Heart right ventricle (tissue), 16 donors: ENCODE measurements at regions not wholly inside any gene's neighbourhood (a gene's known extent, or its start where the extent isn't known, plus 50 kb on each side); places are given as distances from the start of the nearest gene placed in this dataset.

Source experiments
- ATAC-seq, 8 donors: fragments of 200-7000 bp; cut with Tn5 transposase; one replicate each; pipeline ENCODE4 v1.9.1; 2020; ENCODE audit warnings: mild to moderate bottlenecking in 8 of 8, moderate library complexity in 8 of 8, moderate number of reproducible peaks in 1 of 8
- DNase-seq, 2 donors: peaks; one replicate each; pipeline ENCODE4 v3.0.0-alpha.2; 2020
- H3K27ac ChIP-seq, 10 donors: fragments of 200-600 bp; sonication (generic) in 2 of 10; one replicate each; pipeline versions ENCODE4 v1.5.0 to v1.8.0; 2020 to 2022; ENCODE audit warnings: mild to moderate bottlenecking in 3 of 10
- H3K27me3 ChIP-seq, 7 donors: fragments of 200-600 bp; one replicate each; pipeline ENCODE4 v1.8.0; 2021 to 2022; ENCODE audit warnings: mild to moderate bottlenecking in 2 of 7
- H3K36me3 ChIP-seq, 9 donors: fragments of 200-600 bp; sonication (generic) in 1 of 9; one replicate each; pipeline versions ENCODE4 v1.5.0 to v1.8.0; 2020 to 2022; ENCODE audit warnings: mild to moderate bottlenecking in 2 of 9
- H3K4me1 ChIP-seq, 9 donors: fragments of 200-600 bp; sonication (generic) in 1 of 9; one replicate each; pipeline versions ENCODE4 v1.5.0 to v1.8.0; 2020 to 2022; ENCODE audit warnings: mild to moderate bottlenecking in 4 of 9
- H3K4me3 ChIP-seq, 10 donors: fragments of 200-600 bp; sonication (generic) in 2 of 10; one replicate each; pipeline versions ENCODE4 v1.5.0 to v1.8.0; 2020 to 2022; ENCODE audit warnings: mild to moderate bottlenecking in 7 of 10, moderate library complexity in 2 of 10
- H3K9me3 ChIP-seq, 11 donors: fragments of 200-600 bp in 10 of 11; sonication (generic) in 2 of 11; one replicate each; pipeline versions ENCODE4 v1.5.0 to v1.8.0; 2013 to 2022; ENCODE audit warnings: mild to moderate bottlenecking in 2 of 11, control low read depth in 1 of 11, moderate library complexity in 1 of 11
- WGBS, 2 donors: extraction: QIAGEN DNeasy Blood & Tissue Kit; methylation state at CpG; one replicate each; pipeline ENCODE4 v1.1.7; 2013; ENCODE audit warnings: inconsistent platforms in 1 of 2; 5-methylcytosine and 5-hydroxymethylcytosine counted together
- intact Hi-C, 10 donors: fragments of 100-400 bp; cut with DNase I; formaldehyde crosslinking; loops; one replicate each; pipeline versions ENCODE4 v1.11.1 to v1.14.2; 2022
- TF ChIP-seq, protein P1 (sequence below), 9 donors: fragments of 200-600 bp; sonication (generic) in 2 of 9; IDR thresholded peaks; one replicate each; pipeline versions ENCODE4 v1.5.0 to v1.8.0; 2021 to 2022; ENCODE audit warnings: antibody characterized with exemption in 9 of 9, mild to moderate bottlenecking in 5 of 9, moderate library complexity in 1 of 9
- donor health status: Arrhythmogenic right ventricular cardiomyopathy.
- donor health status: ischemic (EF 13 %, LVEDD 7.1; RV severe dilation, severe dysfunction).
- donor health status: healthy with polysubstance abuse.
- donor health status: DM: no; HTN: yes; CAD: no.
- donor health status: DM: no; HTN: no; CAD: no.
- donor health status: ischemic (EF 25% LVEDD 6.9; RV normal size, moderate dysfunction).
- donor health status: ischemic (EF 25% LVEDD 5.7; RV mildly dilated, moderate dysfunction).
- donor health status: healthy.
- donor health status: DM: yes; HTN: yes; CAD: no.
- donor health status: Ischemic cardiomyopathy.
- donor health status: ischemic (EF 35%, LVEDD 5.7; RV mildly dilated, moderate dysfunction).
- donor health status: nonischemic (EF 11% LVEDD 7.7; RV severe dilation, severe dysfunction).
- donor health status: DM: yes; HTN: yes; CAD: no.
- donor health status: PGD.
- donor health status: ischemic (EF 29% LVEDD 5.4; RV normal size, mild dysfunction).
- donor health status: nonischemic (EF 23%, LVEDD 6.1; RV moderate dilation, normal function).

GRCh38 chr6:22008248-22008836, 288.5 kb downstream of the PRL start:
- DNase-seq (no peak), ATAC-seq (no peak)
- Histone ChIP-seq H3K4me1 (no peaks in the 10 kb centered on the region), H3K4me3 (no peak overlapping the region), H3K9me3 (peaks cover 0 to 5% (median 0%) of the 10 kb centered on the region in 11 donors), H3K36me3 (no peaks in the 10 kb centered on the region), H3K27me3 (no peaks in the 10 kb centered on the region), H3K27ac (no peak overlapping the region)
- WGBS, 2 donors, result 86 to 87% methylated on average over 3 of the region's 3 CpGs
- intact Hi-C loops, result loop anchor here in 1 of 10 donors (10.0 kb wide), 1 partner anchor 56 kb away; no protein-coding TSS in a partner anchor
- TF ChIP-seq, protein P1, sequence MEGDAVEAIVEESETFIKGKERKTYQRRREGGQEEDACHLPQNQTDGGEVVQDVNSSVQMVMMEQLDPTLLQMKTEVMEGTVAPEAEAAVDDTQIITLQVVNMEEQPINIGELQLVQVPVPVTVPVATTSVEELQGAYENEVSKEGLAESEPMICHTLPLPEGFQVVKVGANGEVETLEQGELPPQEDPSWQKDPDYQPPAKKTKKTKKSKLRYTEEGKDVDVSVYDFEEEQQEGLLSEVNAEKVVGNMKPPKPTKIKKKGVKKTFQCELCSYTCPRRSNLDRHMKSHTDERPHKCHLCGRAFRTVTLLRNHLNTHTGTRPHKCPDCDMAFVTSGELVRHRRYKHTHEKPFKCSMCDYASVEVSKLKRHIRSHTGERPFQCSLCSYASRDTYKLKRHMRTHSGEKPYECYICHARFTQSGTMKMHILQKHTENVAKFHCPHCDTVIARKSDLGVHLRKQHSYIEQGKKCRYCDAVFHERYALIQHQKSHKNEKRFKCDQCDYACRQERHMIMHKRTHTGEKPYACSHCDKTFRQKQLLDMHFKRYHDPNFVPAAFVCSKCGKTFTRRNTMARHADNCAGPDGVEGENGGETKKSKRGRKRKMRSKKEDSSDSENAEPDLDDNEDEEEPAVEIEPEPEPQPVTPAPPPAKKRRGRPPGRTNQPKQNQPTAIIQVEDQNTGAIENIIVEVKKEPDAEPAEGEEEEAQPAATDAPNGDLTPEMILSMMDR (IDR thresholded peaks at IDR 0.05), result no peak

DNA sequence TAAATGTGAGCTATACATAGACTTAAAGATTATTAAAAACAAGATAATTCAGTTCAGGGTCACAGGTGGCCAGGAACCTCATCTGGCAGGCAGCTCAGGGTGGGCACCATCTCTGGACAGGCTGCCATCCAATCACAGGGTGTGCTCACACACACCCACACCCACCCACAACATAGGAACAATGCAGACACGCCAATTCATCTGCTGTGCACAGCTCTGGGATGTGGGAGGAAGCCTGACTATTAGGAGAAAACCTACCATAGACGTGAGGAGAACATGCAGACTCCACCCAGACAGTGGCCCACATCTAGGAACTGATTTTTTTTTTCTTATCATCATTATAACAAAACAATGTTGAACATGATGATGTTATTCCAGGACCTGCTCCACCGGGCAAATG, 286.7 kb downstream of the PRL start:
- no peaks in the 10 kb centered on the region for H3K36me3 ChIP-seq
- no peaks in the 10 kb centered on the region for H3K27me3 ChIP-seq
- H3K27ac ChIP-seq, result no peak overlapping the region
- intact Hi-C loops, result no loop called here
- ATAC-seq (no peak), DNase-seq (no peak)
- TF ChIP-seq, protein P1 (IDR thresholded peaks at IDR 0.05), result no peak
- H3K9me3 ChIP-seq, result peaks cover 0 to 5% (median 0%) of the 10 kb centered on the region in 11 donors
- H3K4me3 ChIP-seq, result no peak overlapping the region
- WGBS, 2 donors, result 67 to 78% methylated on average over 3 of the region's 3 CpGs
- H3K4me1 ChIP-seq, result no peaks in the 10 kb centered on the region

- DNase-seq, result no peak
- intact Hi-C loops, result no loop called here
Observed at GRCh38 chr6:22015216-22015615, 281.6 kb downstream of the PRL start.

GRCh38 chr6:22015944-22016343, 280.9 kb downstream of the PRL start:
- TF ChIP-seq, protein P1 (IDR thresholded peaks at IDR 0.05), result no peak
- DNase-seq (no peak), ATAC-seq (no peak)
- intact Hi-C loops, result no loop called here
- peaks cover 0 to 3% (median 0%) of the 10 kb centered on the region in 9 donors for H3K36me3 ChIP-seq
- no peaks in the 10 kb centered on the region for H3K9me3 ChIP-seq
- no peaks in the 10 kb centered on the region for H3K27me3 ChIP-seq
- H3K4me1 ChIP-seq, result no peaks in the 10 kb centered on the region
- H3K27ac ChIP-seq, result no peak overlapping the region
- 96 to 97% methylated on average over 5 of the region's 5 CpGs for WGBS, 2 donors
- H3K4me3 ChIP-seq, result no peak overlapping the region

More at GRCh38 chr6:22015216-22015615, 281.6 kb downstream of the PRL start:
- Histone ChIP-seq H3K27ac (no peak overlapping the region), H3K27me3 (no peaks in the 10 kb centered on the region), H3K36me3 (no peaks in the 10 kb centered on the region), H3K9me3 (no peaks in the 10 kb centered on the region), H3K4me3 (no peak overlapping the region), H3K4me1 (no peaks in the 10 kb centered on the region)
- WGBS, 2 donors, result 94 to 95% methylated on average over 7 of the region's 7 CpGs
- TF ChIP-seq, protein P1 (IDR thresholded peaks at IDR 0.05), result no peak
- ATAC-seq, result no peak
